Ectodermal cell (in vitro differentiated cells): ENCODE measurements at regions not wholly inside any gene's neighbourhood (a gene's known extent, or its start where the extent isn't known, plus 50 kb on each side); places are given as distances from the start of the nearest gene placed in this dataset.

Source experiments
- H3K27ac ChIP-seq: 2 replicates; pipeline ENCODE4 v1.7.0; 2013; ENCODE audit warnings: mild to moderate bottlenecking, low read depth, low read length; ENCODE audit not compliant: insufficient read depth, poor library complexity, severe bottlenecking
- H3K27me3 ChIP-seq: 2 replicates; pipeline ENCODE4 v1.7.0; 2013; ENCODE audit warnings: mild to moderate bottlenecking, low read length; ENCODE audit not compliant: insufficient read depth, control insufficient read depth, poor library complexity, severe bottlenecking
- H3K36me3 ChIP-seq: one replicate; pipeline ENCODE4 v1.7.0; 2013; ENCODE audit warnings: low read length; ENCODE audit not compliant: control insufficient read depth, insufficient read depth
- H3K4me1 ChIP-seq: one replicate; pipeline ENCODE4 v1.7.0; 2013; ENCODE audit warnings: low read length; ENCODE audit not compliant: control insufficient read depth, insufficient read depth
- H3K4me3 ChIP-seq: 2 replicates; pipeline ENCODE4 v1.7.0; 2013; ENCODE audit warnings: low read depth, low read length, control low read depth; ENCODE audit not compliant: insufficient read depth
- H3K9me3 ChIP-seq: 2 replicates; pipeline ENCODE4 v1.7.0; 2013; ENCODE audit warnings: mild to moderate bottlenecking, low read length, moderate library complexity; ENCODE audit not compliant: control insufficient read depth
- WGBS, 2 experiments: methylation state at CpG; one replicate each; pipeline ENCODE4 v1.1.7; 2013; ENCODE audit warnings: missing lambda C conversion rate in 2 of 2; 5-methylcytosine and 5-hydroxymethylcytosine counted together

GRCh38 chr1:106700211-106700610 lies 356.3 kb upstream of the PRMT6 start:
- H3K27me3 ChIP-seq = no peaks in the 10 kb centered on the region
- no peak overlapping the region for H3K27ac ChIP-seq
- no peaks in the 10 kb centered on the region for H3K9me3 ChIP-seq
- H3K4me1 ChIP-seq = no peaks in the 10 kb centered on the region
- no peaks in the 10 kb centered on the region for H3K36me3 ChIP-seq
- no peak overlapping the region for H3K4me3 ChIP-seq

- Histone ChIP-seq H3K4me3 (no peak overlapping the region), H3K27ac (no peak overlapping the region), H3K36me3 (no peaks in the 10 kb centered on the region), H3K27me3 (no peaks in the 10 kb centered on the region), H3K4me1 (no peaks in the 10 kb centered on the region), H3K9me3 (no peaks in the 10 kb centered on the region)
These were observed 350.5 kb upstream of the PRMT6 start for GRCh38 chr1:106705971-106706370.

GRCh38 chr1:106717591-106717990 lies 338.9 kb upstream of the PRMT6 start:
- no peak overlapping the region for H3K4me3 ChIP-seq
- 91 to 95% methylated on average over 7 of the region's 7 CpGs for WGBS, 2 experiments
- H3K9me3 ChIP-seq = no peaks in the 10 kb centered on the region
- no peaks in the 10 kb centered on the region for H3K27me3 ChIP-seq
- no peak overlapping the region for H3K27ac ChIP-seq
- H3K36me3 ChIP-seq = no peaks in the 10 kb centered on the region
- no peaks in the 10 kb centered on the region for H3K4me1 ChIP-seq

GRCh38 chr1:106721790-106722189 lies 334.7 kb upstream of the PRMT6 start:
- H3K4me1 ChIP-seq = no peaks in the 10 kb centered on the region
- H3K27ac ChIP-seq = no peak overlapping the region
- H3K36me3 ChIP-seq = no peaks in the 10 kb centered on the region
- H3K9me3 ChIP-seq = no peaks in the 10 kb centered on the region
- H3K4me3 ChIP-seq = no peak overlapping the region
- H3K27me3 ChIP-seq = no peaks in the 10 kb centered on the region

- Histone ChIP-seq H3K27me3 (no peaks in the 10 kb centered on the region), H3K9me3 (no peaks in the 10 kb centered on the region), H3K4me1 (no peaks in the 10 kb centered on the region), H3K36me3 (no peaks in the 10 kb centered on the region), H3K4me3 (no peak overlapping the region), H3K27ac (no peak overlapping the region)
- 0% methylated on average over 1 of the region's 1 CpG for WGBS, 2 experiments
These were observed 334.0 kb upstream of the PRMT6 start for GRCh38 chr1:106722466-106722865.

- WGBS, 2 experiments = 63 to 66% methylated on average over 3 of the region's 3 CpGs
These were observed 329.3 kb upstream of the PRMT6 start for GRCh38 chr1:106727171-106727570.

GRCh38 chr1:106746448-106747085 lies 309.9 kb upstream of the PRMT6 start:
- H3K4me1 ChIP-seq = peaks cover 14% of the 10 kb centered on the region
- no peak overlapping the region for H3K27ac ChIP-seq
- no peaks in the 10 kb centered on the region for H3K9me3 ChIP-seq
- no peaks in the 10 kb centered on the region for H3K27me3 ChIP-seq
- H3K36me3 ChIP-seq = no peaks in the 10 kb centered on the region
- no peak overlapping the region for H3K4me3 ChIP-seq
- WGBS, 2 experiments = 18% methylated on average over 2 of the region's 2 CpGs

More at GRCh38 chr1:106727171-106727570, 329.3 kb upstream of the PRMT6 start:
- Histone ChIP-seq H3K27me3 (no peaks in the 10 kb centered on the region), H3K27ac (no peak overlapping the region), H3K36me3 (no peaks in the 10 kb centered on the region), H3K4me1 (no peaks in the 10 kb centered on the region), H3K4me3 (no peak overlapping the region), H3K9me3 (no peaks in the 10 kb centered on the region)

- H3K4me3 ChIP-seq = no peak overlapping the region
- 81 to 94% methylated on average over 2 of the region's 3 CpGs for WGBS, 2 experiments
- H3K4me1 ChIP-seq = peaks cover 14% of the 10 kb centered on the region
- H3K9me3 ChIP-seq = no peaks in the 10 kb centered on the region
- H3K36me3 ChIP-seq = no peaks in the 10 kb centered on the region
- H3K27ac ChIP-seq = peak overlapping the region; percentile 23
- H3K27me3 ChIP-seq = no peaks in the 10 kb centered on the region
These were observed 309.2 kb upstream of the PRMT6 start for GRCh38 chr1:106747232-106747631.

GRCh38 chr1:106747791-106748190 lies 308.7 kb upstream of the PRMT6 start:
- H3K4me3 ChIP-seq = no peak overlapping the region
- peaks cover 14% of the 10 kb centered on the region for H3K4me1 ChIP-seq
- H3K27ac ChIP-seq = no peak overlapping the region
- H3K9me3 ChIP-seq = no peaks in the 10 kb centered on the region
- H3K27me3 ChIP-seq = no peaks in the 10 kb centered on the region
- 91 to 95% methylated on average over 15 of the region's 15 CpGs for WGBS, 2 experiments
- H3K36me3 ChIP-seq = no peaks in the 10 kb centered on the region

- H3K9me3 ChIP-seq = no peaks in the 10 kb centered on the region
- WGBS, 2 experiments = 90 to 96% methylated on average over 2 of the region's 2 CpGs
- H3K27ac ChIP-seq = no peak overlapping the region
- no peaks in the 10 kb centered on the region for H3K27me3 ChIP-seq
- H3K36me3 ChIP-seq = no peaks in the 10 kb centered on the region
- H3K4me1 ChIP-seq = peaks cover 14% of the 10 kb centered on the region
- H3K4me3 ChIP-seq = no peak overlapping the region
These were observed 307.9 kb upstream of the PRMT6 start for GRCh38 chr1:106748606-106749005.

GRCh38 chr1:106749491-106749890 lies 307.0 kb upstream of the PRMT6 start:
- 100% methylated on average over 1 of the region's 2 CpGs; no CpG with 5 or more reads in 1 of the 2 experiments for WGBS, 2 experiments
- Histone ChIP-seq H3K9me3 (no peaks in the 10 kb centered on the region), H3K27me3 (no peaks in the 10 kb centered on the region), H3K4me1 (peaks cover 14% of the 10 kb centered on the region), H3K4me3 (no peak overlapping the region), H3K27ac (no peak overlapping the region), H3K36me3 (no peaks in the 10 kb centered on the region)
